Trophoblast cell (in vitro differentiated cells and primary cell): ENCODE measurements at regions not wholly inside any gene's neighbourhood (a gene's known extent, or its start where the extent isn't known, plus 50 kb on each side); places are given as distances from the start of the nearest gene placed in this dataset.

Experiments
- DNase-seq, 2 donors: peaks; one replicate each; pipeline ENCODE4 v3.0.0-alpha.2; 2016
- H2AFZ ChIP-seq: 2 replicates; pipeline ENCODE4 v1.6.1; 2013; ENCODE audit warnings: low read length, moderate library complexity, mild to moderate bottlenecking; ENCODE audit not compliant: insufficient read depth, poor library complexity
- H2AK5ac ChIP-seq: 2 replicates; pipeline ENCODE4 v1.6.1; 2013; ENCODE audit warnings: mild to moderate bottlenecking, low read length
- H2BK120ac ChIP-seq: 2 replicates; pipeline ENCODE4 v1.6.1; 2013; ENCODE audit warnings: low read length, mild to moderate bottlenecking, moderate library complexity; ENCODE audit not compliant: insufficient read depth, poor library complexity
- H2BK12ac ChIP-seq: 2 replicates; pipeline ENCODE4 v1.6.1; 2013; ENCODE audit warnings: mild to moderate bottlenecking, low read length, moderate library complexity
- H2BK5ac ChIP-seq: 2 replicates; pipeline ENCODE4 v1.6.1; 2013; ENCODE audit warnings: low read length, low read depth, moderate library complexity, mild to moderate bottlenecking; ENCODE audit not compliant: poor library complexity
- H3K14ac ChIP-seq: 2 replicates; pipeline ENCODE4 v1.6.1; 2013; ENCODE audit warnings: mild to moderate bottlenecking, low read length
- H3K18ac ChIP-seq: 2 replicates; pipeline ENCODE4 v1.6.1; 2013; ENCODE audit warnings: mild to moderate bottlenecking, low read length
- H3K23ac ChIP-seq: 2 replicates; pipeline ENCODE4 v1.6.1; 2013; ENCODE audit warnings: low read length
- H3K27ac ChIP-seq: 2 replicates; pipeline ENCODE4 v1.5.1; 2013; ENCODE audit warnings: low read depth, mild to moderate bottlenecking, inconsistent platforms, low read length, moderate library complexity
- H3K27me3 ChIP-seq: 2 replicates; pipeline ENCODE4 v1.6.1; 2013; ENCODE audit warnings: inconsistent platforms, mild to moderate bottlenecking, low read length, moderate library complexity; ENCODE audit not compliant: insufficient read depth
- H3K36me3 ChIP-seq, 2 experiments: 1 replicate in 1 of 2; 2 replicates in 1 of 2; pipeline ENCODE4 v1.6.1; 2013; ENCODE audit warnings: low read length in 2 of 2, mild to moderate bottlenecking in 2 of 2, moderate library complexity in 1 of 2; ENCODE audit not compliant: insufficient read depth in 2 of 2, control insufficient read depth in 1 of 2
- H3K4ac ChIP-seq: 2 replicates; pipeline ENCODE4 v1.6.1; 2013; ENCODE audit warnings: low read depth, mild to moderate bottlenecking, low read length, moderate library complexity
- H3K4me1 ChIP-seq, 2 experiments: 1 replicate in 1 of 2; 2 replicates in 1 of 2; pipeline ENCODE4 v1.6.1; 2013; ENCODE audit warnings: low read length in 2 of 2, mild to moderate bottlenecking in 2 of 2, moderate library complexity in 1 of 2; ENCODE audit not compliant: insufficient read depth in 2 of 2, control insufficient read depth in 1 of 2
- H3K4me2 ChIP-seq: 2 replicates; pipeline ENCODE4 v1.6.1; 2013; ENCODE audit warnings: inconsistent platforms, mild to moderate bottlenecking, low read length, moderate library complexity
- H3K4me3 ChIP-seq: 2 replicates; pipeline ENCODE4 v1.5.1; 2013; ENCODE audit warnings: mild to moderate bottlenecking, low read depth, low read length, inconsistent platforms
- H3K79me1 ChIP-seq: one replicate; pipeline ENCODE4 v1.6.1; 2013; ENCODE audit warnings: low read length
- H3K79me2 ChIP-seq: 2 replicates; pipeline ENCODE4 v1.6.1; 2013; ENCODE audit warnings: low read length, mild to moderate bottlenecking; ENCODE audit not compliant: control insufficient read depth, insufficient read depth, poor library complexity
- H3K9ac ChIP-seq: 2 replicates; pipeline ENCODE4 v1.6.1; 2013; ENCODE audit warnings: mild to moderate bottlenecking, low read length
- H3K9me3 ChIP-seq: 2 replicates; pipeline ENCODE4 v1.6.1; 2013; ENCODE audit warnings: low read depth, mild to moderate bottlenecking, control low read depth, inconsistent platforms, low read length; ENCODE audit not compliant: insufficient read depth
- H4K12ac ChIP-seq: 2 replicates; pipeline ENCODE4 v1.6.1; 2013; ENCODE audit warnings: low read depth, mild to moderate bottlenecking, low read length, moderate library complexity
- H4K8ac ChIP-seq: 2 replicates; pipeline ENCODE4 v1.6.1; 2013; ENCODE audit warnings: low read depth, mild to moderate bottlenecking, low read length, moderate library complexity
- H4K91ac ChIP-seq: one replicate; pipeline ENCODE4 v1.6.1; 2013; ENCODE audit warnings: low read depth, mild to moderate bottlenecking, low read length, moderate library complexity
- WGBS: extraction: QIAGEN DNeasy Blood & Tissue Kit; methylation state at CpG from one replicate; pipeline ENCODE4 v1.1.7; 2013; ENCODE audit warnings: missing lambda C conversion rate; ENCODE audit not compliant: insufficient read length, insufficient coverage; ENCODE audit errors: extremely low coverage; 5-methylcytosine and 5-hydroxymethylcytosine counted together

DNA sequence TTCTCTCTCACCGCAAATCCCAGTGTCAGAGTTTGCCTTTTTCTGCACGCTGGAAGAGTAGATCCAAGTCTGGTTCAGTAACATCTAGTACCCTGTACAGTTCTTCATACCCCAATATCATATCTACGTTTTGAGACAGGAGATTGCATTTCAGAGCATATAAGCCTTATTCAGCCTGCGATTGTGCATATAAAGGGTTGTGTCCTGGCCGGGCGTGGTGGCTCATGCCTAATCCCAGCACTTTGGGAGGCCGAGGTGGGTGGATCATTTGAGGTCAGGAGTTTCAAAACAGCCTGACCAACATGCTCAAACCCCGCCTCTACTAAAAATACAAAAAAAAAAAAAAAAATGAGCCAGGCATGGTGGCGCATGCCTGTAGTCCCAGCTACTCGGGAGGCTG, 104.9 kb downstream of the MTNR1B start:
- Histone ChIP-seq H4K91ac (no peak overlapping the region), H3K27me3 (no peaks in the 10 kb centered on the region), H2AFZ (no peak overlapping the region), H2BK120ac (no peak overlapping the region), H3K4me2 (no peak overlapping the region), H3K4ac (no peak overlapping the region), H3K14ac (no peak overlapping the region), H2BK5ac (no peak overlapping the region), H3K79me1 (no peaks in the 10 kb centered on the region), H3K18ac (no peak overlapping the region), H2BK12ac (no peak overlapping the region), H3K27ac (no peak overlapping the region), H4K12ac (no peak overlapping the region), H3K4me1 (no peaks in the 10 kb centered on the region), H3K36me3 (no peaks in the 10 kb centered on the region), H3K9me3 (no peaks in the 10 kb centered on the region), H3K9ac (no peak overlapping the region), H2AK5ac (no peak overlapping the region), H3K79me2 (no peaks in the 10 kb centered on the region), H4K8ac (no peak overlapping the region), H3K4me3 (no peak overlapping the region), H3K23ac (no peak overlapping the region)
- WGBS: no CpG with 5 or more reads among the region's 10 CpGs
- DNase-seq: no peak

DNA sequence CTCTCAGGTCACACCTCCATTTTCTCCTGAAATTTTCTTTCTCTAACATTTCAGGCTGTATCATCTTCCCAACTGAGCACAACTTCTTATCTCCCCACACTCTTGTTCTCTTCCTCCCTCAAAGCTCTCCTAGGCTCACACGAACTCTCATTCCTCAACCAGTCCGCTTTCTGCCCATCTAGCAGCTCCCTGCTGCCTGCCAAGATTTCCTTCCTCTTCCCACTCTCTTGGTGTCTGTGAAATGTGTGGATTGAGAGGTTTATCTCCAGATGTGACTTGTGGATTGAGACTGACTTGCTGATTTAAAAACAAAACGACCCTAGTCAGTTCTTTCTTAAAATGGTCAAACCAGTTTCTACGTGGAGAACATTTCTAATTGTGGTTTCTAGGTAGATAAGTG, 106.3 kb downstream of the MTNR1B start:
- Histone ChIP-seq H2AK5ac (no peak overlapping the region), H3K27me3 (no peaks in the 10 kb centered on the region), H3K4me2 (no peak overlapping the region), H3K4me1 (no peaks in the 10 kb centered on the region), H4K91ac (no peak overlapping the region), H2BK120ac (no peak overlapping the region), H4K12ac (no peak overlapping the region), H3K14ac (no peak overlapping the region), H3K79me1 (no peaks in the 10 kb centered on the region), H2BK5ac (no peak overlapping the region), H3K79me2 (no peaks in the 10 kb centered on the region), H2AFZ (no peak overlapping the region), H2BK12ac (no peak overlapping the region), H3K27ac (no peak overlapping the region), H4K8ac (no peak overlapping the region), H3K4ac (no peak overlapping the region), H3K9ac (no peak overlapping the region), H3K18ac (no peak overlapping the region), H3K9me3 (no peaks in the 10 kb centered on the region), H3K36me3 (no peaks in the 10 kb centered on the region), H3K4me3 (no peak overlapping the region), H3K23ac (no peak overlapping the region)
- WGBS: no CpG with 5 or more reads among the region's 4 CpGs
- no peak for DNase-seq

DNA sequence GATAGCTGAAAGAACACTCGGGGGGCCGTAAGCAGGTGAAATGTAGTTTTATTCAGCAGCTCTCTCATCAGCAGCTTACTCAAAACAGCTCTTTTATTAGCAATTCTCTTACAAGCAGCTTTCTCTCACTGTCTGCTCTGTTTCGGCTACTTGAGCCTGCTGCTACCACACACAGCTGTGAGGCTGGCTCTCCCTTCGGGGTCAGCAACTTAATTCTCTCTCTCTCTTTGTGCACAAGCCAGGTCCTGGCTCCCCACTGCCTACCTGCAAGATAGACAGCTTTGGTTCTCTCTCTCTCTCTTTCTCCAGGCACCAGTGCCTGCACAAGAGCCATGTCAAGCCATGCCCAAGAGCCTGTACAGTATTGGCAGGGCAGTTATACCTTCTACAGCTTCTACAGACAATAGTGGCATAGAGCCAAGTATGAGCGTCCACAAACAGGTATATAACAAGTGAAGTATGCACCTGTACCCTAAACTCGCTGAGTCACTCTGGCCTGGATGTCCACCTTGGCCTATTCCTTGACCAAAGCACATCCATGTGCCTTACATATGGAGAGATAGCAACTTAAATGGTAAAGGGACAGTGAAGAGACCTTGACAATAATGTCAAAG, 110.8 kb downstream of the MTNR1B start:
- no peak overlapping the region for H4K91ac ChIP-seq
- H3K36me3 ChIP-seq: no peaks in the 10 kb centered on the region
- H2BK5ac ChIP-seq: no peak overlapping the region
- no peak overlapping the region for H4K8ac ChIP-seq
- no peak overlapping the region for H3K14ac ChIP-seq
- DNase-seq: no peak
- no peak overlapping the region for H3K4ac ChIP-seq
- no CpG with 5 or more reads among the region's 6 CpGs for WGBS
- no peak overlapping the region for H2BK120ac ChIP-seq
- no peak overlapping the region for H4K12ac ChIP-seq
- no peaks in the 10 kb centered on the region for H3K9me3 ChIP-seq
- no peak overlapping the region for H2AFZ ChIP-seq
- H3K27ac ChIP-seq: no peak overlapping the region
- no peaks in the 10 kb centered on the region for H3K27me3 ChIP-seq
- no peak overlapping the region for H3K4me3 ChIP-seq
- no peak overlapping the region for H3K9ac ChIP-seq
- no peak overlapping the region for H3K23ac ChIP-seq
- no peak overlapping the region for H3K4me2 ChIP-seq
- no peaks in the 10 kb centered on the region for H3K4me1 ChIP-seq
- no peak overlapping the region for H2AK5ac ChIP-seq
- H2BK12ac ChIP-seq: no peak overlapping the region
- no peaks in the 10 kb centered on the region for H3K79me2 ChIP-seq
- H3K79me1 ChIP-seq: no peaks in the 10 kb centered on the region
- H3K18ac ChIP-seq: no peak overlapping the region

DNA sequence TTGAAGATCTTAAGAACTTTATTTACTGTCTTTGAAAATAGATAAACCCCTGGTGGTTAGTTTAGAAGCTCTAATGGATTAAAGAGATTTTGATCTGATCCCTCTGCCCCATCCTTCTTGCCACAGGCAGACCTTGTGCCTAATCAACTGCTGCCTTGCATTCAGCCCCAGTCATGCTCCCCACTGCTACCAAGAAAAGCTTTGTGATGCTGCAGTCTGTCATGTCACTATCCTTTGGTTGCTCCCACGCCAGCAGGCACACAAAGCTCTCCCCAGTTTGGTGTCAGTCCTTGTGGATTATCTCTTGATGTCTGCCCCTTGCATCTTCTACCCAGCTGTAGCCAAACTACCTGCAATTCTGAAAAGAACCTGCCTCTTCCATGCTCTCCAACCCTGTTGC, 112.2 kb downstream of the MTNR1B start:
- Histone ChIP-seq H4K8ac (no peak overlapping the region), H3K9ac (no peak overlapping the region), H3K4me1 (no peaks in the 10 kb centered on the region), H3K27ac (no peak overlapping the region), H4K91ac (no peak overlapping the region), H3K79me1 (no peaks in the 10 kb centered on the region), H3K18ac (no peak overlapping the region), H2BK5ac (no peak overlapping the region), H2AFZ (no peak overlapping the region), H3K9me3 (no peaks in the 10 kb centered on the region), H3K27me3 (no peaks in the 10 kb centered on the region), H3K36me3 (no peaks in the 10 kb centered on the region), H3K23ac (no peak overlapping the region), H3K4ac (no peak overlapping the region), H2BK120ac (no peak overlapping the region), H3K79me2 (no peaks in the 10 kb centered on the region), H3K4me2 (no peak overlapping the region), H3K14ac (no peak overlapping the region), H4K12ac (no peak overlapping the region), H2BK12ac (no peak overlapping the region), H2AK5ac (no peak overlapping the region), H3K4me3 (no peak overlapping the region)
- no peak for DNase-seq
- no CpG with 5 or more reads among the region's 1 CpG for WGBS
